ENCODE measurements at regions not wholly inside any gene's neighbourhood (a gene's known extent, or its start where the extent isn't known, plus 50 kb on each side); places are given as distances from the start of the nearest gene placed in this dataset.
"Not testable (repeated sequence)": the region's sequence is repeated elsewhere in the genome, so short reads cannot be mapped to it uniquely, and the experiment has no call there.

GRCh38 chr12:29929295-29929694 lies 145.6 kb upstream of the TMTC1 start:
- DNase-seq = no peak

GRCh38 chr12:29921307-29921706 lies 137.6 kb upstream of the TMTC1 start:
- no peak for DNase-seq

GRCh38 chr12:29908157-29908556 lies 124.4 kb upstream of the TMTC1 start:
- no peak for DNase-seq

GRCh38 chr12:29907461-29907860 lies 123.7 kb upstream of the TMTC1 start:
- no peak for DNase-seq

- no peak for DNase-seq
Measured at GRCh38 chr12:29902043-29902442, 118.3 kb upstream of the TMTC1 start.

GRCh38 chr12:29901585-29901984 lies 117.8 kb upstream of the TMTC1 start:
- no peak for DNase-seq

- no peak for DNase-seq
Measured at GRCh38 chr12:29899212-29899931, 115.6 kb upstream of the TMTC1 start.

GRCh38 chr12:29895966-29896365 lies 112.2 kb upstream of the TMTC1 start:
- DNase-seq = no peak

- DNase-seq = no peak
Measured at GRCh38 chr12:29893002-29893401, 109.3 kb upstream of the TMTC1 start.

GRCh38 chr12:29891792-29892191 lies 108.0 kb upstream of the TMTC1 start:
- DNase-seq = no peak

- peak in 1 of 2 experiments; percentile 34 for DNase-seq
Measured at GRCh38 chr12:29889737-29890136, 106.0 kb upstream of the TMTC1 start.

- no peak for DNase-seq
Measured at GRCh38 chr12:29888777-29889176, 105.0 kb upstream of the TMTC1 start.

- DNase-seq = not testable (repeated sequence)
Measured at GRCh38 chr12:29884957-29885356, 101.2 kb upstream of the TMTC1 start.

- DNase-seq = no peak
Measured at GRCh38 chr12:29883941-29884554, 100.3 kb upstream of the TMTC1 start.

GRCh38 chr12:29883525-29883924 lies 99.8 kb upstream of the TMTC1 start:
- no peak for DNase-seq

GRCh38 chr12:29882846-29883245 lies 99.1 kb upstream of the TMTC1 start:
- DNase-seq = no peak

- DNase-seq = no peak
Measured at GRCh38 chr12:29880987-29881386, 97.2 kb upstream of the TMTC1 start.

- no peak for DNase-seq
Measured at GRCh38 chr12:29879606-29880308, 96.0 kb upstream of the TMTC1 start.

- DNase-seq = no peak
Measured at GRCh38 chr12:29869946-29870345, 86.2 kb upstream of the TMTC1 start.

- DNase-seq = no peak
Measured at GRCh38 chr12:29867823-29868222, 84.1 kb upstream of the TMTC1 start.

- DNase-seq = no peak
Measured at GRCh38 chr12:29863665-29864064, 79.9 kb upstream of the TMTC1 start.

- DNase-seq = no peak
Measured at GRCh38 chr12:29858270-29858786, 74.6 kb upstream of the TMTC1 start.

GRCh38 chr12:29847246-29847645 lies 63.5 kb upstream of the TMTC1 start:
- DNase-seq = no peak

- DNase-seq = no peak
Measured at GRCh38 chr12:29844667-29845066, 60.9 kb upstream of the TMTC1 start.
